Endodermal cell (in vitro differentiated cells): ENCODE measurements at regions not wholly inside any gene's neighbourhood (a gene's known extent, or its start where the extent isn't known, plus 50 kb on each side); places are given as distances from the start of the nearest gene placed in this dataset.

Experiments used
- DNase-seq: peaks from one replicate; pipeline ENCODE4 v3.0.0-alpha.2; 2017
- H3K27ac ChIP-seq: 2 replicates; pipeline ENCODE4 v1.5.1; 2013; ENCODE audit warnings: mild to moderate bottlenecking, low read depth, low read length, moderate library complexity
- H3K27me3 ChIP-seq: 2 replicates; pipeline ENCODE4 v1.6.1; 2013; ENCODE audit warnings: mild to moderate bottlenecking, low read length, moderate library complexity; ENCODE audit not compliant: insufficient read depth, control insufficient read depth, poor library complexity, severe bottlenecking
- H3K36me3 ChIP-seq: 2 replicates; pipeline ENCODE4 v1.7.0; 2013; ENCODE audit warnings: mild to moderate bottlenecking, low read length, moderate library complexity; ENCODE audit not compliant: control insufficient read depth, insufficient read depth
- H3K4me1 ChIP-seq: one replicate; pipeline ENCODE4 v1.7.0; 2013; ENCODE audit warnings: low read length; ENCODE audit not compliant: control insufficient read depth, insufficient read depth
- H3K4me3 ChIP-seq: 2 replicates; pipeline ENCODE4 v1.5.1; 2013; ENCODE audit warnings: mild to moderate bottlenecking, low read length, moderate library complexity
- H3K9ac ChIP-seq: 2 replicates; pipeline ENCODE4 v1.6.1; 2013; ENCODE audit warnings: mild to moderate bottlenecking, low read length, moderate library complexity; ENCODE audit not compliant: poor library complexity, severe bottlenecking; ENCODE audit errors: extremely low read depth
- H3K9me3 ChIP-seq: 2 replicates; pipeline ENCODE4 v1.6.1; 2013; ENCODE audit warnings: mild to moderate bottlenecking, low read length, moderate library complexity; ENCODE audit not compliant: control insufficient read depth
- H3K27ac Mint-ChIP-seq: 2 replicates; pipeline ENCODE4 v1.8.0; 2020; ENCODE audit warnings: mixed read lengths
- H3K27me3 Mint-ChIP-seq: 2 replicates; pipeline ENCODE4 v1.8.0; 2021; ENCODE audit warnings: mild to moderate bottlenecking, mixed read lengths; ENCODE audit not compliant: insufficient read depth
- H3K36me3 Mint-ChIP-seq: 2 replicates; pipeline ENCODE4 v1.8.0; 2020; ENCODE audit warnings: low read depth, mixed read lengths
- H3K4me1 Mint-ChIP-seq: 2 replicates; pipeline ENCODE4 v1.8.0; 2020; ENCODE audit warnings: mixed read lengths
- H3K4me3 Mint-ChIP-seq: 2 replicates; pipeline ENCODE4 v1.8.0; 2020; ENCODE audit warnings: mild to moderate bottlenecking, moderate library complexity, mixed read lengths
- H3K9me3 Mint-ChIP-seq: 2 replicates; pipeline ENCODE4 v1.8.0; 2020; ENCODE audit warnings: mild to moderate bottlenecking, mixed read lengths
- CTCF ChIP-seq: fragments of 200-600 bp; sonication (generic); conservative IDR thresholded peaks from 2 replicates; pipeline ENCODE4 v1.5.0; 2021; ENCODE audit warnings: antibody characterized with exemption, mild to moderate bottlenecking
- WGBS, 2 experiments: methylation state at CpG; one replicate each; pipeline versions ENCODE4 v1.1.5 to v1.1.7; 2013; ENCODE audit warnings: missing lambda C conversion rate in 2 of 2, mixed read lengths in 1 of 2; ENCODE audit not compliant: insufficient coverage in 1 of 2, insufficient read length in 1 of 2; 5-methylcytosine and 5-hydroxymethylcytosine counted together

- Mint-ChIP-seq H3K27ac (no peak overlapping the region), H3K4me1 (no peaks in the 10 kb centered on the region), H3K27me3 (no peaks in the 10 kb centered on the region), H3K36me3 (no peaks in the 10 kb centered on the region), H3K9me3 (no peaks in the 10 kb centered on the region), H3K4me3 (no peak overlapping the region)
- H3K9ac ChIP-seq, result no peak overlapping the region
- no peaks in the 10 kb centered on the region for H3K4me1 ChIP-seq
- TF ChIP-seq CTCF, result no peak
- H3K36me3 ChIP-seq, result no peaks in the 10 kb centered on the region
- H3K9me3 ChIP-seq, result no peaks in the 10 kb centered on the region
- H3K27me3 ChIP-seq, result no peaks in the 10 kb centered on the region
- no peak overlapping the region for H3K27ac ChIP-seq
- no peak overlapping the region for H3K4me3 ChIP-seq
- 80 to 81% methylated on average over 1 to 4 of the region's 4 CpGs for WGBS, 2 experiments
- DNase-seq, result no peak
Observed at GRCh38 chr10:33986016-33986415, 651.5 kb upstream of the NRP1 start.

- H3K9me3 ChIP-seq, result no peaks in the 10 kb centered on the region
- H3K27me3 Mint-ChIP-seq, result no peaks in the 10 kb centered on the region
- 82 to 100% methylated on average over 1 to 2 of the region's 3 CpGs for WGBS, 2 experiments
- H3K36me3 Mint-ChIP-seq, result no peaks in the 10 kb centered on the region
- H3K27ac ChIP-seq, result no peak overlapping the region
- no peak overlapping the region for H3K27ac Mint-ChIP-seq
- no peaks in the 10 kb centered on the region for H3K4me1 ChIP-seq
- H3K9ac ChIP-seq, result no peak overlapping the region
- no peak for TF ChIP-seq CTCF
- H3K4me3 ChIP-seq, result no peak overlapping the region
- no peaks in the 10 kb centered on the region for H3K27me3 ChIP-seq
- H3K4me1 Mint-ChIP-seq, result no peaks in the 10 kb centered on the region
- no peaks in the 10 kb centered on the region for H3K36me3 ChIP-seq
- DNase-seq, result no peak
- H3K9me3 Mint-ChIP-seq, result no peaks in the 10 kb centered on the region
- H3K4me3 Mint-ChIP-seq, result no peak overlapping the region
Observed at GRCh38 chr10:33982995-33983394, 648.5 kb upstream of the NRP1 start.

GRCh38 chr10:33981301-33981700, 646.8 kb upstream of the NRP1 start:
- WGBS, 2 experiments, result 93 to 100% methylated on average over 3 to 5 of the region's 5 CpGs
- H3K36me3 ChIP-seq, result no peaks in the 10 kb centered on the region
- DNase-seq, result no peak
- Mint-ChIP-seq H3K9me3 (no peaks in the 10 kb centered on the region), H3K4me1 (no peaks in the 10 kb centered on the region), H3K36me3 (no peaks in the 10 kb centered on the region), H3K27ac (no peak overlapping the region), H3K4me3 (no peak overlapping the region), H3K27me3 (no peaks in the 10 kb centered on the region)
- H3K4me1 ChIP-seq, result no peaks in the 10 kb centered on the region
- H3K9ac ChIP-seq, result no peak overlapping the region
- H3K27ac ChIP-seq, result no peak overlapping the region
- no peaks in the 10 kb centered on the region for H3K9me3 ChIP-seq
- H3K27me3 ChIP-seq, result no peaks in the 10 kb centered on the region
- H3K4me3 ChIP-seq, result no peak overlapping the region
- no peak for TF ChIP-seq CTCF
